ENCODE measurements at regions not wholly inside any gene's neighbourhood (a gene's known extent, or its start where the extent isn't known, plus 50 kb on each side); places are given as distances from the start of the nearest gene placed in this dataset.

GRCh38 chr9:19701274-19701673 is 87.6 kb downstream of the SLC24A2 start:
- TF ChIP-seq CTCF (IDR thresholded peaks at IDR 0.05) (no peak), POLR2A (IDR thresholded peaks at IDR 0.05) (no peak), POLR2AphosphoS5 (IDR thresholded peaks at IDR 0.05) (no peak)

Measured in gastroesophageal sphincter (tissue), 3 donors.